ENCODE measurements at regions not wholly inside any gene's neighbourhood (a gene's known extent, or its start where the extent isn't known, plus 50 kb on each side); places are given as distances from the start of the nearest gene placed in this dataset.

DNA sequence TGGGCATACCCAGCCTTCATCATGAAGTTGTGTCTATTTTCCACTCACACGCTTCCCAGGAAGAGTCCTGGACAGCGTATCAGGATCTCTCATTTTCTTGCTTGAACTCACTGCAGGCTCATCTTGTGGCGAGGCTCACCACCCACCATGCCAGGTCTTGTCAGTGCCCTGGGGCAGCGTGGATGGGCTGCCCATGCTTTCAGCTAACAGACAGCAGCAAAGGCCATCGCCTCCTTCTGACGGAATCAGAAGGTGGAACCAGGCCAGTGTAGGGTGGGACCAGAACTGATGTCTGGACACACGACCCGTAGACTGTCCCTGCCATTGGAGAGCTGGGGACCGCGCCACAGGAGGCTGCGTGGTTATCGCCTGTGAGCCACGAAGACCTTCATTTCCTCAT, 169.4 kb downstream of the FOXL1 start:
- TF ChIP-seq, protein P1, sequence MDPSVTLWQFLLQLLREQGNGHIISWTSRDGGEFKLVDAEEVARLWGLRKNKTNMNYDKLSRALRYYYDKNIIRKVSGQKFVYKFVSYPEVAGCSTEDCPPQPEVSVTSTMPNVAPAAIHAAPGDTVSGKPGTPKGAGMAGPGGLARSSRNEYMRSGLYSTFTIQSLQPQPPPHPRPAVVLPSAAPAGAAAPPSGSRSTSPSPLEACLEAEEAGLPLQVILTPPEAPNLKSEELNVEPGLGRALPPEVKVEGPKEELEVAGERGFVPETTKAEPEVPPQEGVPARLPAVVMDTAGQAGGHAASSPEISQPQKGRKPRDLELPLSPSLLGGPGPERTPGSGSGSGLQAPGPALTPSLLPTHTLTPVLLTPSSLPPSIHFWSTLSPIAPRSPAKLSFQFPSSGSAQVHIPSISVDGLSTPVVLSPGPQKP (IDR thresholded peaks at IDR 0.05; ENCODE audit: low read depth, low read length): no peak
- TF ChIP-seq POLR2AphosphoS2 (IDR thresholded peaks at IDR 0.05; ENCODE audit: low read depth, low read length) (no peak), POLR2AphosphoS5 (IDR thresholded peaks at IDR 0.05; ENCODE audit: low read length) (no peak), RFX5 (IDR thresholded peaks at IDR 0.05; ENCODE audit: low read depth, low read length) (no peak), BHLHE40 (IDR thresholded peaks at IDR 0.05; ENCODE audit: borderline replicate concordance in 1 of 2, low read depth in 2 of 2, low read length in 1 of 2) (no peak), POLR2A (IDR thresholded peaks at IDR 0.05; ENCODE audit: low read depth, low read length) (no peak), NBN (IDR thresholded peaks at IDR 0.05) (no peak), LARP7 (IDR thresholded peaks at IDR 0.05) (no peak)
- TF ChIP-seq, protein P2, sequence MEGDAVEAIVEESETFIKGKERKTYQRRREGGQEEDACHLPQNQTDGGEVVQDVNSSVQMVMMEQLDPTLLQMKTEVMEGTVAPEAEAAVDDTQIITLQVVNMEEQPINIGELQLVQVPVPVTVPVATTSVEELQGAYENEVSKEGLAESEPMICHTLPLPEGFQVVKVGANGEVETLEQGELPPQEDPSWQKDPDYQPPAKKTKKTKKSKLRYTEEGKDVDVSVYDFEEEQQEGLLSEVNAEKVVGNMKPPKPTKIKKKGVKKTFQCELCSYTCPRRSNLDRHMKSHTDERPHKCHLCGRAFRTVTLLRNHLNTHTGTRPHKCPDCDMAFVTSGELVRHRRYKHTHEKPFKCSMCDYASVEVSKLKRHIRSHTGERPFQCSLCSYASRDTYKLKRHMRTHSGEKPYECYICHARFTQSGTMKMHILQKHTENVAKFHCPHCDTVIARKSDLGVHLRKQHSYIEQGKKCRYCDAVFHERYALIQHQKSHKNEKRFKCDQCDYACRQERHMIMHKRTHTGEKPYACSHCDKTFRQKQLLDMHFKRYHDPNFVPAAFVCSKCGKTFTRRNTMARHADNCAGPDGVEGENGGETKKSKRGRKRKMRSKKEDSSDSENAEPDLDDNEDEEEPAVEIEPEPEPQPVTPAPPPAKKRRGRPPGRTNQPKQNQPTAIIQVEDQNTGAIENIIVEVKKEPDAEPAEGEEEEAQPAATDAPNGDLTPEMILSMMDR (IDR thresholded peaks at IDR 0.05 in 2 of 3, conservative IDR thresholded peaks at IDR 0.05 in 1 of 3; ENCODE audit: control insufficient read depth in 2 of 3, extremely low read depth in 1 of 3, insufficient read depth in 1 of 3, low read depth in 3 of 3, low read length in 3 of 3): no peak
